ENCODE measurements at regions not wholly inside any gene's neighbourhood (a gene's known extent, or its start where the extent isn't known, plus 50 kb on each side); places are given as distances from the start of the nearest gene placed in this dataset.

DNA sequence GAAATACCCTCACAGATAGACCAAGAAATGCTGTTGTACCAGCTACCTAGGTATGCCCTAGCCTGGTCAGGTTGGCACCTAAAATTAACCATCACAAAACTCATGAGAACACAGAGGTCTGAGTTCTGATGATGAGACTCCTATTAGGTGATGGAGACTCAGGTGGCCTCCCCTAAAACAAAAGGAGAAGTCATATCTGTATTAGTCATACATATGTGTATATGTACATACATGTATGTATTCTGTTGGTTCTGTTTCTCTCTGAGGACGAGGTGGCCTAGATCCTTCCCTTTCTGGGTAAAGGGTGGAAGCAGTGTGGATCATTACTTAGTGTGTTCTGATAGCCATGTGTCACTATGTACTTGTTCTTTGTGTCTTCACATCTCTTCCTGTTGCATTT is 207.2 kb upstream of the PRSS1 start:
- TF ChIP-seq, protein P1, sequence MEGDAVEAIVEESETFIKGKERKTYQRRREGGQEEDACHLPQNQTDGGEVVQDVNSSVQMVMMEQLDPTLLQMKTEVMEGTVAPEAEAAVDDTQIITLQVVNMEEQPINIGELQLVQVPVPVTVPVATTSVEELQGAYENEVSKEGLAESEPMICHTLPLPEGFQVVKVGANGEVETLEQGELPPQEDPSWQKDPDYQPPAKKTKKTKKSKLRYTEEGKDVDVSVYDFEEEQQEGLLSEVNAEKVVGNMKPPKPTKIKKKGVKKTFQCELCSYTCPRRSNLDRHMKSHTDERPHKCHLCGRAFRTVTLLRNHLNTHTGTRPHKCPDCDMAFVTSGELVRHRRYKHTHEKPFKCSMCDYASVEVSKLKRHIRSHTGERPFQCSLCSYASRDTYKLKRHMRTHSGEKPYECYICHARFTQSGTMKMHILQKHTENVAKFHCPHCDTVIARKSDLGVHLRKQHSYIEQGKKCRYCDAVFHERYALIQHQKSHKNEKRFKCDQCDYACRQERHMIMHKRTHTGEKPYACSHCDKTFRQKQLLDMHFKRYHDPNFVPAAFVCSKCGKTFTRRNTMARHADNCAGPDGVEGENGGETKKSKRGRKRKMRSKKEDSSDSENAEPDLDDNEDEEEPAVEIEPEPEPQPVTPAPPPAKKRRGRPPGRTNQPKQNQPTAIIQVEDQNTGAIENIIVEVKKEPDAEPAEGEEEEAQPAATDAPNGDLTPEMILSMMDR (IDR thresholded peaks at IDR 0.05; ENCODE audit: insufficient read depth, low read depth, low read length), result no peak
- DNase-seq (ENCODE audit: low read depth), result no peak
- H3K4me3 ChIP-seq (ENCODE audit: low read depth, low read length), result no peak overlapping the region

DNA sequence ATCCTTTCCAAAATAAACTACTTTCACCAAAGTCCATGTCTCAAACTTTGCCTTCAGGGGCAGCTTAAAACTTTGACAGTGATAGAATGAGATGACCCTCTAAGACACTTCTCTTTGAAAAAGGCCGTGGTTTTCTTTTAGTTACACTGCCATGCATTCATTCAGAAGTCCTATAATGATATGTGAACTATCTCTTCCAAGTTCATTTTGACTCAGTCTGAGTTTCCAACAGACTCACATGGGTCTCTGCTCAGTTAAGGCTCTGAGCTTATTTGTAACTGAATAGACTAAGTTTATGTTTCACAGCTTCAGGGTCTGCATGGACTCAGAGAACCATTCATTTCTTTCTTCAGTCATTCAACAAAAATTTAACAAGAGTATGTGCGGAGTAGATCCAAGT is 208.9 kb upstream of the PRSS1 start:
- no peak overlapping the region for H3K4me3 ChIP-seq (ENCODE audit: low read depth, low read length)
- TF ChIP-seq, protein P1 (IDR thresholded peaks at IDR 0.05; ENCODE audit: insufficient read depth, low read depth, low read length), result no peak
- no peak for DNase-seq (ENCODE audit: low read depth)

DNA sequence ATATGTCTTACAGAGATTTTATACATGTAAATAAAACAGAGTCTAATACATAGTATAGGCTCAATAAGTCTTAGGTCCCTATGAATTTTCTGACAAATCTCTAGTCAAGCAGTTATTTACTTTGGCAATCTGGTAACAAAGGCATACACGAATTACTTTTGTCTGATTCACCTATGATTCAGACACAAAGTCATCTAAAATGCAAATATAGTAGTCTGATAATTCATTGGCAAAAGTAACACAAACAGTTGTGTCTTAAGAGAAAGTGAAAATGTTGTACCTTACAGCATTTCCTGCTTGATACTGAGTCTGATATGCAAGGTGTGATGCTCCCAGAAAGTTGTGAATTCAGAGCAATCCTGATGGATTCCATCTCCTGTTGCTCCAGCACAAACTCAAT is 209.4 kb upstream of the PRSS1 start:
- H3K4me3 ChIP-seq (ENCODE audit: low read depth, low read length), result no peak overlapping the region
- peak; percentile 39 for DNase-seq (ENCODE audit: low read depth)
- TF ChIP-seq, protein P1 (IDR thresholded peaks at IDR 0.05; ENCODE audit: insufficient read depth, low read depth, low read length), result no peak

DNA sequence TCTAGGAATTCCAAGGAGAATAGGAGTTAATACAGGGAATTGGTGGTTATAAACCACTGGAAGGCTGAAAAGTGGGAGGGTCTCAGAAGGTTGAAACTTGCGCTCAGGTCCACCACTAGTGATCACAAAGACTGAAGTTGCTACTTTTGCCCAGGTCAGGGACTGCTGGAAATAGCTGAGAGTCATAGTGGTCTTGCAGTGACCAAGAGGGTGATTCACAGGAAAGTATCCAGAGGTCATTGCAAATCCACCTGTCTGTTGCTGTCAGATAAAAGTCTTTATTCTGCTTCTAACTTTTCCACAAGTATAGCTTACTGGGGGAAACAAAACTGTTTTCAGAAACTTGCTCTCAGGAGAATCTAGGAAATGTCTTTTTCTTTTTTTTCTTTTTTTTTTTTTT is 211.5 kb upstream of the PRSS1 start:
- DNase-seq (ENCODE audit: low read depth), result no peak
- TF ChIP-seq, protein P1 (IDR thresholded peaks at IDR 0.05; ENCODE audit: insufficient read depth, low read depth, low read length), result no peak
- no peak overlapping the region for H3K4me3 ChIP-seq (ENCODE audit: low read depth, low read length)

DNA sequence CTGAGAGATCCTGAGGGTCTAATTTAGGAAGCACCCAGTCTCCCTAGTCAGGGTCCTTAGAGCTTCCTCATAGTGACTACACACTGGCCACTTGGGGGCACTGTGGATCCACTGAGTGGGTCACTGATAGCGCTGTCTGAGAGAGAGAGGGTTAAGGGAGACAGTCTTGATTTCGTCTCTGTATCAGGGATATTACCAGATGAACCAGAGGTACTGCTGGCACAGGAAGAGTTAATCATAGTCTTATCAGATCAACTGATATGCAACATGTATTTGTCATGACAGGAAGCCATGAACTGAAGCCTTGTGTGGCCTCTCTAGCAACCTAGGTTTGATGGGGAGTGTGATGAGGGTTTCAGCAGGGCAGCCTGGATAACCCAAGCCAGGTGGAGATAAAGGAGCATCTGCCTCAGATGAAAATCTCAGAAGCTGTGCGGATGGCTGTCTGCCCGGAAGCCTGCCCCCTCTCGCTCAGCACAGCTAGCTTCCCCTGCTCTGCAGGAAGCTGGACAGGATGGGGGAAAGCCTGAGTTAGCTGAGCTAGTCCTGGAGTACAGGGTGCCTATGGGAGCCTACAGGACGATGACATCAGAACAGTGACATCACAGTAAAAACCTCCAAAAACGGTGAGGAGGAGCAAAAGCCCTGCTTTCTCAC is 214.0 kb upstream of the PRSS1 start:
- H3K4me3 ChIP-seq (ENCODE audit: low read depth, low read length), result no peak overlapping the region
- peak; percentile 86 for DNase-seq (ENCODE audit: low read depth)
- TF ChIP-seq, protein P1 (IDR thresholded peaks at IDR 0.05; ENCODE audit: insufficient read depth, low read depth, low read length), result peak; percentile 97

DNA sequence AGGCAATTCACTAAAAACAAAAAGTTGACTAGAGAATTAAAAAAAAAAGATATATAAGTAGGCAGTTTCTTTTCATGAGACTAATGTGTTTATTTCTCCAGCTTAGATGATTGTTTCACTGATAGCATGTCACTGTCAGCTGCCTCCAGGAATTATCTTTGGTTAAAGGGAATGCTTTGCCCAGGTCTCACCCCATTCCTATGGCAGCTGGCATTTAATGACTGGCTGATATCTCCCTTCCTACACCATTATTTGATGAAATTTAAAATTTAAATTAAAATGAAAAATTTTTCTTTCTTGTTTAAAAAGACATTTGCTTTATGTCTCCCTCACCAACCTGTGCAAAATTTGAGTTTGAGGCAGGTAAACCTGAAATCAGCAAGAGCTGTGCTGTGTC is 214.5 kb upstream of the PRSS1 start:
- no peak for DNase-seq (ENCODE audit: low read depth)
- TF ChIP-seq, protein P1 (IDR thresholded peaks at IDR 0.05; ENCODE audit: insufficient read depth, low read depth, low read length), result no peak
- no peak overlapping the region for H3K4me3 ChIP-seq (ENCODE audit: low read depth, low read length)

DNA sequence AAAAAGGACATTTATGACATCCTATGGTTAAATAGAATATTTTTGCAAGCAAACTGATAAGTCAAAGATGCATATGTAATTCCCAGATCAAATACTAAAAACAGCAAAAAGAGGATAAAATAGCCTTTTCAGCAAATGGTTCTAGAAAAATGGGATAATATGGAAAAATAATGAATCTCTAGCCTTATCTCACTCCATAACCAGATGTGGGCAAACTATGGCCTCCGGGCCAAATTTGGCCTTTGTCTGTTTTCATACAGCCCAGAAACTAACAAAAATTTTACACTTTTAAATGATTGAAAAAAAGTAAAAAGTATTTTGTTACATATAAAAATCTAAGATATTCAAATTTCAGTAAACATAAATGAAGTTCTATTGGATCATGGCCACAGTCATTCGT is 215.4 kb upstream of the PRSS1 start:
- TF ChIP-seq, protein P1 (IDR thresholded peaks at IDR 0.05; ENCODE audit: insufficient read depth, low read depth, low read length), result no peak
- no peak overlapping the region for H3K4me3 ChIP-seq (ENCODE audit: low read depth, low read length)
- DNase-seq (ENCODE audit: low read depth), result no peak

Data from fibroblast of villous mesenchyme (primary cell).